SK-N-SH (cell line): ENCODE measurements at regions not wholly inside any gene's neighbourhood (a gene's known extent, or its start where the extent isn't known, plus 50 kb on each side); places are given as distances from the start of the nearest gene placed in this dataset.

Experiments used
- CTCF ChIA-PET: fragments of 300-600, 350-600 bp; formaldehyde crosslinking; extraction: SDS; loops from one replicate; lab custom pipeline; 2021; lab: Yijun Ruan, JAX
- POLR2A ChIA-PET: fragments of 350-600 bp; sonication (Branson Sonifier 250); formaldehyde crosslinking; extraction: SDS; loops from one replicate; lab custom pipeline; 2020; ENCODE audit warnings: antibody characterized with exemption, inconsistent platforms; lab: Yijun Ruan, JAX
- DNase-seq: peaks from one replicate; pipeline ENCODE4 v3.0.0; 2012
- H2AFZ ChIP-seq: fragments of 200-600 bp; sonication (generic); 2 replicates; pipeline ENCODE4 v1.8.1; 2016; ENCODE audit warnings: antibody characterized with exemption, mild to moderate bottlenecking, low read depth
- H3F3A ChIP-seq: fragments of 200-600 bp; sonication (generic); replicated peaks from 2 replicates; pipeline ENCODE3; 2016; ENCODE audit warnings: antibody characterized with exemption, mild to moderate bottlenecking; ENCODE audit not compliant: insufficient read depth
- H3K27ac ChIP-seq, 2 experiments: fragments of 200-500 bp in 1 of 2; fragments of 200-600 bp in 1 of 2; sonication (Bioruptor generic) in 1 of 2; sonication (generic), shearing (Covaris generic) in 1 of 2; 2 replicates each; pipeline versions ENCODE4 v1.5.1 to v1.6.1; 2014 to 2016; ENCODE audit warnings: low read depth in 2 of 2, inconsistent platforms in 1 of 2, low read length in 1 of 2, mild to moderate bottlenecking in 1 of 2, mixed read lengths in 1 of 2
- H3K27me3 ChIP-seq: fragments of 200-600 bp; sonication (generic), shearing (Covaris generic); 2 replicates; pipeline ENCODE4 v1.6.1; 2016; ENCODE audit warnings: mixed run types; ENCODE audit not compliant: insufficient read depth
- H3K36me3 ChIP-seq, 2 experiments: fragments of 200-500 bp in 1 of 2; fragments of 200-600 bp in 1 of 2; sonication (Bioruptor generic) in 1 of 2; sonication (generic) in 1 of 2; replicated peaks in 1 of 2; 2 replicates each; pipeline versions ENCODE3 to v1.5.1; 2014 to 2016; ENCODE audit warnings: low read length in 1 of 2, mild to moderate bottlenecking in 1 of 2; ENCODE audit not compliant: insufficient read depth in 2 of 2, control insufficient read depth in 1 of 2
- H3K4me1 ChIP-seq, 2 experiments: fragments of 200-500 bp in 1 of 2; fragments of 200-600 bp in 1 of 2; sonication (Bioruptor generic) in 1 of 2; sonication (generic), shearing (Covaris generic) in 1 of 2; 2 replicates each; pipeline versions ENCODE4 v1.5.1 to v1.6.1; 2014 to 2016; ENCODE audit warnings: low read depth in 1 of 2, low read length in 1 of 2, mixed run types in 1 of 2; ENCODE audit not compliant: insufficient read depth in 2 of 2, control insufficient read depth in 1 of 2
- H3K4me2 ChIP-seq: fragments of 200-600 bp; sonication (generic), shearing (Covaris generic); 2 replicates; pipeline ENCODE4 v1.6.1; 2017; ENCODE audit warnings: mixed run types
- H3K4me3 ChIP-seq, 2 experiments: fragments of 200-500 bp in 1 of 2; fragments of 200-600 bp in 1 of 2; sonication (Bioruptor generic) in 1 of 2; sonication (generic), shearing (Covaris generic) in 1 of 2; 2 replicates each; pipeline versions ENCODE4 v1.5.1 to v1.8.1; 2014 to 2016; ENCODE audit warnings: low read depth in 2 of 2, inconsistent platforms in 1 of 2, low read length in 1 of 2, mild to moderate bottlenecking in 1 of 2, mixed read lengths in 1 of 2, moderate library complexity in 1 of 2
- H3K79me2 ChIP-seq: fragments of 200-600 bp; sonication (generic); 2 replicates; pipeline ENCODE4 v1.8.1; 2017; ENCODE audit warnings: mild to moderate bottlenecking; ENCODE audit not compliant: insufficient read depth
- H3K9ac ChIP-seq: fragments of 200-600 bp; sonication (generic); 2 replicates; pipeline ENCODE4 v1.6.1; 2017; ENCODE audit warnings: mixed run types
- H3K9me2 ChIP-seq: fragments of 200-600 bp; sonication (generic); 2 replicates; pipeline ENCODE4 v1.6.1; 2017; ENCODE audit warnings: mixed run types
- H3K9me3 ChIP-seq: fragments of 200-600 bp; sonication (generic); 2 replicates; pipeline ENCODE4 v1.6.1; 2017; ENCODE audit warnings: mixed run types, mild to moderate bottlenecking, moderate library complexity
- H4K20me1 ChIP-seq: fragments of 200-600 bp; sonication (generic); 2 replicates; pipeline ENCODE4 v1.6.1; 2017; ENCODE audit warnings: mild to moderate bottlenecking, mixed run types; ENCODE audit not compliant: insufficient read depth
- ELF1 ChIP-seq: IDR thresholded peaks from 2 replicates; pipeline ENCODE4 v1.4.0; 2012
- EP300 ChIP-seq, 2 experiments: IDR thresholded peaks; 2 replicates each; pipeline versions ENCODE4 v1.4.0 to v1.6.1; 2012; ENCODE audit warnings: borderline replicate concordance in 1 of 2, low read depth in 1 of 2, low read length in 1 of 2
- EZH2phosphoT487 ChIP-seq: fragments of 200-600 bp; sonication (generic); IDR thresholded peaks from 2 replicates; pipeline ENCODE4 v1.6.1; 2017; ENCODE audit warnings: low read depth, mixed run types, mild to moderate bottlenecking, antibody characterized with exemption, moderate library complexity, borderline replicate concordance
- FOSL2 ChIP-seq: IDR thresholded peaks from 2 replicates; pipeline ENCODE4 v1.4.0; 2012; ENCODE audit warnings: low read depth, mild to moderate bottlenecking, moderate library complexity, borderline replicate concordance
- FOXJ3 ChIP-seq: sonication (generic); formaldehyde crosslinking; IDR thresholded peaks from 2 replicates; pipeline ENCODE4 v1.5.1; 2020; ENCODE audit warnings: mild to moderate bottlenecking, missing genetic modification reagents
- FOXM1 ChIP-seq: IDR thresholded peaks from 2 replicates; pipeline ENCODE4 v1.4.0; 2012; ENCODE audit warnings: low read depth, mild to moderate bottlenecking
- JUND ChIP-seq: IDR thresholded peaks from 2 replicates; pipeline ENCODE4 v1.4.0; 2012
- MEF2A ChIP-seq: IDR thresholded peaks from 2 replicates; pipeline ENCODE4 v1.4.0; 2012; ENCODE audit warnings: low read depth, borderline replicate concordance
- NRF1 ChIP-seq: IDR thresholded peaks from 2 replicates; pipeline ENCODE4 v1.6.1; 2012; ENCODE audit warnings: low read depth, mild to moderate bottlenecking, low read length
- POLR2AphosphoS5 ChIP-seq: IDR thresholded peaks from 2 replicates; pipeline ENCODE4 v1.6.1; 2012; ENCODE audit warnings: low read depth, low read length
- SIN3A ChIP-seq: IDR thresholded peaks from 2 replicates; pipeline ENCODE4 v1.6.1; 2012; ENCODE audit warnings: low read depth, mild to moderate bottlenecking, low read length, moderate library complexity, borderline replicate concordance
- SMC3 ChIP-seq: IDR thresholded peaks from 2 replicates; pipeline ENCODE4 v1.6.1; 2012; ENCODE audit warnings: low read depth, low read length, improper control_type of control experiment
- TAF1 ChIP-seq: IDR thresholded peaks from 2 replicates; pipeline ENCODE4 v1.6.1; 2012; ENCODE audit warnings: low read depth, mild to moderate bottlenecking, low read length, moderate library complexity, borderline replicate concordance
- TCF12 ChIP-seq: IDR thresholded peaks from 2 replicates; pipeline ENCODE4 v1.4.0; 2012
- YY1 ChIP-seq: IDR thresholded peaks from 2 replicates; pipeline ENCODE4 v1.4.0; 2012; ENCODE audit warnings: low read depth, mild to moderate bottlenecking
- WGBS: methylation state at CpG from one replicate; pipeline ENCODE4 v1.1.6; 2017; ENCODE audit warnings: low lambda C conversion rate; 5-methylcytosine and 5-hydroxymethylcytosine counted together
- TF ChIP-seq, protein P1 (sequence below): fragments of 150-350 bp; IDR thresholded peaks from 2 replicates; pipeline ENCODE4 v1.6.1; 2016; ENCODE audit warnings: mild to moderate bottlenecking, low read depth, low read length
- TF ChIP-seq, protein P2 (sequence below): IDR thresholded peaks from 2 replicates; pipeline ENCODE4; 2012
- TF ChIP-seq, protein P3 (sequence below): IDR thresholded peaks from 2 replicates; pipeline ENCODE4 v1.6.1; 2012; ENCODE audit warnings: mild to moderate bottlenecking, low read depth, low read length, moderate library complexity
- TF ChIP-seq, protein P4 (sequence below): fragments of 150-350 bp; IDR thresholded peaks from 2 replicates; pipeline ENCODE4 v1.6.1; 2017; ENCODE audit warnings: antibody characterized with exemption, low read length, low read depth, borderline replicate concordance

DNA sequence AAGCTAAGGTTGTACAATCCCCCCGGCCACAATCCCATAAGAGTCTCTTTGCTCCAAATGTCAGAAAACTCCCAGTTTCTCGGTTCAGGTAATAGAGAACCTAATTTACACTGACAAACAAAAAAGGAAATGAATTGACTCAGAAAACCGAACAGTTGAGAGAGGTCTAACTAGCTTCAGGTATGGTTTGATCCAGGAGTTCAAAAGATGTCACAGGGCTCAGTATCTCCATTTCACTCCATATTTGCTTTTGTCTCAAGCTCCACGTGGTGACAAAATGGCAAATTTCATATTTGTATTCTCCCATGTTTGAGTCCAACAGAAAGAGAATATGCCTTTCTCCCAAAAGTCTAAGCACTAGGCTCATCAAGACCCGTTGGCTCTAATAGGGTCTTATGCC is 117.4 kb downstream of the AXIN2 start:
- Histone ChIP-seq H3F3A (no peaks in the 10 kb centered on the region), H3K79me2 (no peaks in the 10 kb centered on the region), H3K4me1 (no peaks in the 10 kb centered on the region; a peak in 1 of 4 replicates), H3K27me3 (no peaks in the 10 kb centered on the region; the same call in 1 of the 2 replicates), H3K27ac (no peak overlapping the region), H3K4me3 (no peak overlapping the region), H3K9me2 (no peaks in the 10 kb centered on the region), H3K4me2 (no peak overlapping the region), H4K20me1 (no peaks in the 10 kb centered on the region), H2AFZ (no peak overlapping the region), H3K9me3 (no peaks in the 10 kb centered on the region), H3K9ac (no peak overlapping the region), H3K36me3 (no peaks in the 10 kb centered on the region)
- TF ChIP-seq NRF1 (no peak), TAF1 (no peak)
- TF ChIP-seq, protein P1, sequence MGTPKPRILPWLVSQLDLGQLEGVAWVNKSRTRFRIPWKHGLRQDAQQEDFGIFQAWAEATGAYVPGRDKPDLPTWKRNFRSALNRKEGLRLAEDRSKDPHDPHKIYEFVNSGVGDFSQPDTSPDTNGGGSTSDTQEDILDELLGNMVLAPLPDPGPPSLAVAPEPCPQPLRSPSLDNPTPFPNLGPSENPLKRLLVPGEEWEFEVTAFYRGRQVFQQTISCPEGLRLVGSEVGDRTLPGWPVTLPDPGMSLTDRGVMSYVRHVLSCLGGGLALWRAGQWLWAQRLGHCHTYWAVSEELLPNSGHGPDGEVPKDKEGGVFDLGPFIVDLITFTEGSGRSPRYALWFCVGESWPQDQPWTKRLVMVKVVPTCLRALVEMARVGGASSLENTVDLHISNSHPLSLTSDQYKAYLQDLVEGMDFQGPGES, result no peak
- TF ChIP-seq, protein P2, sequence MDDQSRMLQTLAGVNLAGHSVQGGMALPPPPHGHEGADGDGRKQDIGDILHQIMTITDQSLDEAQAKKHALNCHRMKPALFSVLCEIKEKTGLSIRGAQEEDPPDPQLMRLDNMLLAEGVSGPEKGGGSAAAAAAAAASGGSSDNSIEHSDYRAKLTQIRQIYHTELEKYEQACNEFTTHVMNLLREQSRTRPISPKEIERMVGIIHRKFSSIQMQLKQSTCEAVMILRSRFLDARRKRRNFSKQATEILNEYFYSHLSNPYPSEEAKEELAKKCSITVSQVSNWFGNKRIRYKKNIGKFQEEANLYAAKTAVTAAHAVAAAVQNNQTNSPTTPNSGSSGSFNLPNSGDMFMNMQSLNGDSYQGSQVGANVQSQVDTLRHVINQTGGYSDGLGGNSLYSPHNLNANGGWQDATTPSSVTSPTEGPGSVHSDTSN, result no peak
- ChIA-PET CTCF (interaction anchor here (1.4 to 1.7 kb wide), 2 partner anchors 12 to 25 kb away, joined by 6 to 9 read pairs; no protein-coding TSS in a partner anchor), POLR2A (interaction anchor here (0.5 kb wide), 1 partner anchor 300 kb away, joined by 3 read pairs; no protein-coding TSS in a partner anchor)
- no peak for DNase-seq
- WGBS, result 41% methylated on average over 5 of the region's 5 CpGs

DNA sequence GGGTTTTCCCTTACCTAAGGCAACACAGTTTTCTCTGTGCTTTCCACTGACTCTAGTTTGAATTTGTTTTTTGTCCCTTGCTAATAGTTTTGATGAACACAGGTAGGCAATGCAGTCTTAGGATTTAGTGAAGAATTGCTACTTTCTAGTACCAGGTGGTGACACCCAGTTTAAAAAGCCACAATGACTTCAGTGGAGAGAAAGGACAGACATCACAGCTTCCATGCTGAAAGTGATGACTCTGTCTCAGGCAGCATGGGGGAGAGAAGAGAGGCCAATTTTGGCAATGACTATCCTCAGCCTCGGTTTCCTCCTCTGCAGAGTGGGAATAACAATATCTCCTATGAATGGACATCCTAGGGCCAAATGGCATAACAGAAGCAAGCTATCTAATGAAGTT is 118.8 kb downstream of the AXIN2 start:
- Histone ChIP-seq H3K4me2 (no peak overlapping the region), H2AFZ (no peak overlapping the region), H3K9ac (no peak overlapping the region), H3K27me3 (no peaks in the 10 kb centered on the region; the same call in 1 of the 2 replicates), H3F3A (no peaks in the 10 kb centered on the region), H3K79me2 (no peaks in the 10 kb centered on the region), H3K36me3 (no peaks in the 10 kb centered on the region), H3K4me1 (peaks cover 0 to 6% of the 10 kb centered on the region in 2 experiments; a peak in 1 of 4 replicates), H3K4me3 (no peak overlapping the region), H3K9me2 (no peaks in the 10 kb centered on the region), H3K9me3 (no peaks in the 10 kb centered on the region), H4K20me1 (no peaks in the 10 kb centered on the region), H3K27ac (no peak overlapping the region)
- 0% methylated on average over 1 of the region's 1 CpG for WGBS
- no peak for DNase-seq
- ChIA-PET CTCF (interaction anchor here (1.7 kb wide), 1 partner anchor 24 kb away, joined by 6 read pairs; no protein-coding TSS in a partner anchor), POLR2A (no interaction called here)
- TF ChIP-seq, protein P3, sequence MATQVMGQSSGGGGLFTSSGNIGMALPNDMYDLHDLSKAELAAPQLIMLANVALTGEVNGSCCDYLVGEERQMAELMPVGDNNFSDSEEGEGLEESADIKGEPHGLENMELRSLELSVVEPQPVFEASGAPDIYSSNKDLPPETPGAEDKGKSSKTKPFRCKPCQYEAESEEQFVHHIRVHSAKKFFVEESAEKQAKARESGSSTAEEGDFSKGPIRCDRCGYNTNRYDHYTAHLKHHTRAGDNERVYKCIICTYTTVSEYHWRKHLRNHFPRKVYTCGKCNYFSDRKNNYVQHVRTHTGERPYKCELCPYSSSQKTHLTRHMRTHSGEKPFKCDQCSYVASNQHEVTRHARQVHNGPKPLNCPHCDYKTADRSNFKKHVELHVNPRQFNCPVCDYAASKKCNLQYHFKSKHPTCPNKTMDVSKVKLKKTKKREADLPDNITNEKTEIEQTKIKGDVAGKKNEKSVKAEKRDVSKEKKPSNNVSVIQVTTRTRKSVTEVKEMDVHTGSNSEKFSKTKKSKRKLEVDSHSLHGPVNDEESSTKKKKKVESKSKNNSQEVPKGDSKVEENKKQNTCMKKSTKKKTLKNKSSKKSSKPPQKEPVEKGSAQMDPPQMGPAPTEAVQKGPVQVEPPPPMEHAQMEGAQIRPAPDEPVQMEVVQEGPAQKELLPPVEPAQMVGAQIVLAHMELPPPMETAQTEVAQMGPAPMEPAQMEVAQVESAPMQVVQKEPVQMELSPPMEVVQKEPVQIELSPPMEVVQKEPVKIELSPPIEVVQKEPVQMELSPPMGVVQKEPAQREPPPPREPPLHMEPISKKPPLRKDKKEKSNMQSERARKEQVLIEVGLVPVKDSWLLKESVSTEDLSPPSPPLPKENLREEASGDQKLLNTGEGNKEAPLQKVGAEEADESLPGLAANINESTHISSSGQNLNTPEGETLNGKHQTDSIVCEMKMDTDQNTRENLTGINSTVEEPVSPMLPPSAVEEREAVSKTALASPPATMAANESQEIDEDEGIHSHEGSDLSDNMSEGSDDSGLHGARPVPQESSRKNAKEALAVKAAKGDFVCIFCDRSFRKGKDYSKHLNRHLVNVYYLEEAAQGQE, result no peak
- TF ChIP-seq POLR2AphosphoS5, result no peak
- TF ChIP-seq JUND, result no peak
- TF ChIP-seq, protein P4, sequence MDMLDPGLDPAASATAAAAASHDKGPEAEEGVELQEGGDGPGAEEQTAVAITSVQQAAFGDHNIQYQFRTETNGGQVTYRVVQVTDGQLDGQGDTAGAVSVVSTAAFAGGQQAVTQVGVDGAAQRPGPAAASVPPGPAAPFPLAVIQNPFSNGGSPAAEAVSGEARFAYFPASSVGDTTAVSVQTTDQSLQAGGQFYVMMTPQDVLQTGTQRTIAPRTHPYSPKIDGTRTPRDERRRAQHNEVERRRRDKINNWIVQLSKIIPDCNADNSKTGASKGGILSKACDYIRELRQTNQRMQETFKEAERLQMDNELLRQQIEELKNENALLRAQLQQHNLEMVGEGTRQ, result no peak
- TF ChIP-seq FOSL2, result no peak
- no peak for TF ChIP-seq ELF1
- no peak for TF ChIP-seq YY1
- no peak for TF ChIP-seq SMC3
- no peak for TF ChIP-seq TCF12
- TF ChIP-seq SIN3A, result no peak
- no peak for TF ChIP-seq EZH2phosphoT487
- no peak for TF ChIP-seq EP300 (IDR thresholded peaks at IDR 0.05; ENCODE audit: borderline replicate concordance in 1 of 2, low read depth in 1 of 2, low read length in 1 of 2)
- TF ChIP-seq FOXM1, result no peak
- no peak for TF ChIP-seq FOXJ3 (CRISPR knock-in tag)
- TF ChIP-seq MEF2A, result no peak
- TF ChIP-seq TAF1, result no peak
- no peak for TF ChIP-seq NRF1
